ENCODE measurements at regions not wholly inside any gene's neighbourhood (a gene's known extent, or its start where the extent isn't known, plus 50 kb on each side); places are given as distances from the start of the nearest gene placed in this dataset.
"Not testable (repeated sequence)": the region's sequence is repeated elsewhere in the genome, so short reads cannot be mapped to it uniquely, and the experiment has no call there.

GRCh38 chr6:137706083-137706750 lies 160.8 kb upstream of the TNFAIP3 start:
- no peak overlapping the region for H3K9ac ChIP-seq (ENCODE audit: low read depth, low read length)
- no peaks in the 10 kb centered on the region for H3K27me3 ChIP-seq (ENCODE audit: control insufficient read depth, insufficient read depth, low read length)
- H3K4me3 ChIP-seq (ENCODE audit: low read length), result no peak overlapping the region
- no peak overlapping the region for H3K4me2 ChIP-seq (ENCODE audit: low read length)
- no peaks in the 10 kb centered on the region for H3K36me3 ChIP-seq (ENCODE audit: insufficient read depth, low read length)
- no peaks in the 10 kb centered on the region for H3K9me3 ChIP-seq (replicated peaks; ENCODE audit: low read length)
- peaks cover 13% of the 10 kb centered on the region for H3K4me1 ChIP-seq (ENCODE audit: control insufficient read depth, insufficient read depth, low read length)

- no peaks in the 10 kb centered on the region for H3K36me3 ChIP-seq (ENCODE audit: insufficient read depth, low read length)
- no peak overlapping the region for H3K4me3 ChIP-seq (ENCODE audit: low read length)
- no peaks in the 10 kb centered on the region for H3K27me3 ChIP-seq (ENCODE audit: control insufficient read depth, insufficient read depth, low read length)
- no peak overlapping the region for H3K4me2 ChIP-seq (ENCODE audit: low read length)
- no peaks in the 10 kb centered on the region for H3K9me3 ChIP-seq (replicated peaks; ENCODE audit: low read length)
- H3K4me1 ChIP-seq (ENCODE audit: control insufficient read depth, insufficient read depth, low read length), result peaks cover 13% of the 10 kb centered on the region
- no peak overlapping the region for H3K9ac ChIP-seq (ENCODE audit: low read depth, low read length)
Measured at GRCh38 chr6:137707038-137707589, 159.9 kb upstream of the TNFAIP3 start.

- H3K9ac ChIP-seq (ENCODE audit: low read depth, low read length), result peak overlapping the region; percentile 51
Measured at GRCh38 chr6:137707590-137708360, 159.3 kb upstream of the TNFAIP3 start.

GRCh38 chr6:137708481-137708880 lies 158.6 kb upstream of the TNFAIP3 start:
- Histone ChIP-seq H3K4me1 (ENCODE audit: control insufficient read depth, insufficient read depth, low read length) (peaks cover 13% of the 10 kb centered on the region), H3K4me3 (ENCODE audit: low read length) (no peak overlapping the region), H3K36me3 (ENCODE audit: insufficient read depth, low read length) (no peaks in the 10 kb centered on the region), H3K27me3 (ENCODE audit: control insufficient read depth, insufficient read depth, low read length) (no peaks in the 10 kb centered on the region), H3K9me3 (replicated peaks; ENCODE audit: low read length) (no peaks in the 10 kb centered on the region), H3K4me2 (ENCODE audit: low read length) (no peak overlapping the region), H3K9ac (ENCODE audit: low read depth, low read length) (peak overlapping the region; percentile 51)

More at GRCh38 chr6:137707590-137708360, 159.3 kb upstream of the TNFAIP3 start:
- peak overlapping the region; percentile 72 for H3K4me2 ChIP-seq (ENCODE audit: low read length)
- no peaks in the 10 kb centered on the region for H3K36me3 ChIP-seq (ENCODE audit: insufficient read depth, low read length)
- H3K27me3 ChIP-seq (ENCODE audit: control insufficient read depth, insufficient read depth, low read length), result no peaks in the 10 kb centered on the region
- peak overlapping the region; percentile 55 for H3K4me3 ChIP-seq (ENCODE audit: low read length)
- H3K9me3 ChIP-seq (replicated peaks; ENCODE audit: low read length), result no peaks in the 10 kb centered on the region
- peaks cover 13% of the 10 kb centered on the region for H3K4me1 ChIP-seq (ENCODE audit: control insufficient read depth, insufficient read depth, low read length)

- no peaks in the 10 kb centered on the region for H3K9me3 ChIP-seq (replicated peaks; ENCODE audit: low read length)
- no peaks in the 10 kb centered on the region for H3K27me3 ChIP-seq (ENCODE audit: control insufficient read depth, insufficient read depth, low read length)
- no peak overlapping the region for H3K9ac ChIP-seq (ENCODE audit: low read depth, low read length)
- H3K36me3 ChIP-seq (ENCODE audit: insufficient read depth, low read length), result no peaks in the 10 kb centered on the region
- H3K4me2 ChIP-seq (ENCODE audit: low read length), result no peak overlapping the region
- H3K4me1 ChIP-seq (ENCODE audit: control insufficient read depth, insufficient read depth, low read length), result peaks cover 13% of the 10 kb centered on the region
- H3K4me3 ChIP-seq (ENCODE audit: low read length), result no peak overlapping the region
Measured at GRCh38 chr6:137709424-137710236, 157.4 kb upstream of the TNFAIP3 start.

GRCh38 chr6:137711972-137712371 lies 155.1 kb upstream of the TNFAIP3 start:
- H3K4me2 ChIP-seq (ENCODE audit: low read length), result no peak overlapping the region
- H3K9ac ChIP-seq (ENCODE audit: low read depth, low read length), result no peak overlapping the region
- H3K27me3 ChIP-seq (ENCODE audit: control insufficient read depth, insufficient read depth, low read length), result no peaks in the 10 kb centered on the region
- no peak overlapping the region for H3K4me3 ChIP-seq (ENCODE audit: low read length)
- no peaks in the 10 kb centered on the region for H3K9me3 ChIP-seq (replicated peaks; ENCODE audit: low read length)
- peaks cover 13% of the 10 kb centered on the region for H3K4me1 ChIP-seq (ENCODE audit: control insufficient read depth, insufficient read depth, low read length)
- H3K36me3 ChIP-seq (ENCODE audit: insufficient read depth, low read length), result no peaks in the 10 kb centered on the region

GRCh38 chr6:137712587-137712986 lies 154.5 kb upstream of the TNFAIP3 start:
- H3K27me3 ChIP-seq (ENCODE audit: control insufficient read depth, insufficient read depth, low read length), result no peaks in the 10 kb centered on the region
- no peak overlapping the region for H3K4me3 ChIP-seq (ENCODE audit: low read length)
- no peaks in the 10 kb centered on the region for H3K36me3 ChIP-seq (ENCODE audit: insufficient read depth, low read length)
- no peak overlapping the region for H3K4me2 ChIP-seq (ENCODE audit: low read length)
- H3K9me3 ChIP-seq (replicated peaks; ENCODE audit: low read length), result no peaks in the 10 kb centered on the region
- H3K4me1 ChIP-seq (ENCODE audit: control insufficient read depth, insufficient read depth, low read length), result peaks cover 11% of the 10 kb centered on the region
- H3K9ac ChIP-seq (ENCODE audit: low read depth, low read length), result no peak overlapping the region

GRCh38 chr6:137715589-137716045 lies 151.4 kb upstream of the TNFAIP3 start:
- Histone ChIP-seq H3K36me3 (ENCODE audit: insufficient read depth, low read length) (no peaks in the 10 kb centered on the region), H3K27me3 (ENCODE audit: control insufficient read depth, insufficient read depth, low read length) (no peaks in the 10 kb centered on the region), H3K9ac (ENCODE audit: low read depth, low read length) (no peak overlapping the region), H3K4me3 (ENCODE audit: low read length) (no peak overlapping the region), H3K4me1 (ENCODE audit: control insufficient read depth, insufficient read depth, low read length) (no peaks in the 10 kb centered on the region), H3K4me2 (ENCODE audit: low read length) (no peak overlapping the region), H3K9me3 (replicated peaks; ENCODE audit: low read length) (no peaks in the 10 kb centered on the region)

GRCh38 chr6:137717074-137718073 lies 149.7 kb upstream of the TNFAIP3 start:
- no peaks in the 10 kb centered on the region for H3K4me1 ChIP-seq (ENCODE audit: control insufficient read depth, insufficient read depth, low read length)
- H3K27me3 ChIP-seq (ENCODE audit: control insufficient read depth, insufficient read depth, low read length), result no peaks in the 10 kb centered on the region
- H3K4me2 ChIP-seq (ENCODE audit: low read length), result no peak overlapping the region
- no peaks in the 10 kb centered on the region for H3K36me3 ChIP-seq (ENCODE audit: insufficient read depth, low read length)
- H3K9ac ChIP-seq (ENCODE audit: low read depth, low read length), result no peak overlapping the region
- H3K9me3 ChIP-seq (replicated peaks; ENCODE audit: low read length), result no peaks in the 10 kb centered on the region
- H3K4me3 ChIP-seq (ENCODE audit: low read length), result no peak overlapping the region

GRCh38 chr6:137718903-137719302 lies 148.2 kb upstream of the TNFAIP3 start:
- not testable (repeated sequence) for H3K4me1 ChIP-seq (ENCODE audit: control insufficient read depth, insufficient read depth, low read length)

More at GRCh38 chr6:137718903-137719302, 148.2 kb upstream of the TNFAIP3 start:
- not testable (repeated sequence) for H3K27me3 ChIP-seq (ENCODE audit: control insufficient read depth, insufficient read depth, low read length); H3K36me3 ChIP-seq (ENCODE audit: insufficient read depth, low read length); H3K4me3 ChIP-seq (ENCODE audit: low read length); H3K9ac ChIP-seq (ENCODE audit: low read depth, low read length); H3K9me3 ChIP-seq (replicated peaks; ENCODE audit: low read length); H3K4me2 ChIP-seq (ENCODE audit: low read length)
